ENCODE measurements at regions not wholly inside any gene's neighbourhood (a gene's known extent, or its start where the extent isn't known, plus 50 kb on each side); places are given as distances from the start of the nearest gene placed in this dataset.
A peak's percentile ranks its signal among the peaks of the same experiment; 100 is the strongest.
"Not testable (repeated sequence)": the region's sequence is repeated elsewhere in the genome, so short reads cannot be mapped to it uniquely, and the experiment has no call there.

DNA sequence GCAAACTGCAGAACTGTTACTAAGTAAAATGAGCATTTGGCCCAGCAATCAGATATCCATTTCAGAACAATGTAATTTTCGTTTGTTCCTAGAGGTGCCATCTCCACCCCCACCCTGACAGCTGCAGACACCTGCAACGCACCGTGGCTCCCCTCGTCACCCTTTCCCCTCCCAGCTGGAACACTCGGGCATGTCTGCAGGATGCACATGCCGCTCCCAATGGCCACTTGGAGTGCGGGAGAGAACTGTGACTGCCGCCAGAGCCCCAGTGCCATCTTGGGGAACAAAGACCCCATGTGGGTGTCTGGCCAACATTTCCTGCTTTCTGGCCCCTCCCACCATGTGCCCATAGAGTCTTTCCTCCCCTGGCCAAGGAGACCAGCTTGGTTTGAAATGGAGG is 436.2 kb downstream of the PCDH10 start:
- DNase-seq, result no peak

DNA sequence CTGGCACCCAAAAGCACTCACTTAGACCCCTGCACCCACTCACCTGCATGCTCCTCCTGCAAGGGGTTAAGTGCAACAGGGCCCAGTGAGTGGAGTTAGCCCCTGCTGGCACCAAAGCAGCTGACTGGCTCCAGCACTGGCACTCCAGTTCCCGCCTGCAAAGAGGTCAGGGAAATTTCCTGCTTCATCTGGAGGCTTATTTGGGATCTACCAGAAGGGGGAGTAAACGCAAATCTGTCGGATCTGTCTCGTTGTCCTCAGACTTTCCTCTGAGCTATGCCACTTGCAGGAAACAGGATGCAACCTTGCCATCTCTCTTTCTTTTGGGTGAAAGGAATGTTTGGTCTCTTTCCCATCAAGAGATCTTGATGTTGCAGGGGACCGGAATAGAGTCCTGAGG is 435.6 kb downstream of the PCDH10 start:
- DNase-seq, result peak in 1 of 2 experiments; percentile 26

DNA sequence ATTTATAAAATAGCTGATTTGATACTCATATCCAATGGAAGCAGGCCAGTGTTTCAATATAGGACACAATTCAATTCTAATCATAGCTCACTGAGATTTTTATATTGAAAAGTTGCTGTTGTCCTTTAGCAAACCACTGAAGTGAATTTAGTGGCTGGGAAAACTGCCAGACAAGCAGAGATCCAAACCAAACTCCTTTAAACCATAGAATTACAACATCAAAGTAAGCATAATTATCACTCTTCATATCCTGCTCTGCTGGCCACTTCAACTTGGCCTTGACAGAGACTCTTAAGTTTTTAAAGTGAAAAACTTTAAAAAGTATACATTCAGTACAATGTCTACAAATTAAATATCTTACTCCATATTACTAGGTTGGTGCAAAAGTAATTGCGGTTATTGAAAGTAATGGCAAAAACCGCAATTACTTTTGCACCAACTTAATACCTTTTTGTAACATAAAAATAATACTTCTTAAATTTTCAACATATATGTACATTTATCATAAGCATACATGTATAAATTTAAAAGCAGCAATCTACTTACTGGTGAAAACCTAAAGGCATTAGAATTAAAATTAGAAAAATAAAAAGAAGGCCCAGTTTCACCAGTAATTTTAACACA is 433.0 kb downstream of the PCDH10 start:
- DNase-seq, result no peak

DNA sequence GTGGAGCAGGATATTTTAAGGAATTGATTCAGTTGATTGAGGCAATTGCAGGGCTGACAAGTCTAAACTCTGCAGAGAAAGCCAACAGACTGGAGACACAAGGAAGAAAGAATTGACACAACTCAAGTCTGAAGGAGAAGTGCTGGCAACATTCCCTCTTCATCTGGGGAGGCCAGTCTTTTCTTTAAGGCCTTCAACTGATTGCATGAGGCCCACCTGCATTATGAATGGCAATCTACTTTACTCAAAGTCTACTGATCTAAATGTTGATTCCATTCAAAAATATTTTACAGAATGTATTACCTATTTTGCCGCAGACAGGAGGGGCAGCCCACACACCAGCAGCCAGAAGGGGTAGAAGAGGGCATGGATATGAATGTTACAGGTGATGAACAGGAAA is 425.2 kb downstream of the PCDH10 start:
- DNase-seq, result no peak

DNA sequence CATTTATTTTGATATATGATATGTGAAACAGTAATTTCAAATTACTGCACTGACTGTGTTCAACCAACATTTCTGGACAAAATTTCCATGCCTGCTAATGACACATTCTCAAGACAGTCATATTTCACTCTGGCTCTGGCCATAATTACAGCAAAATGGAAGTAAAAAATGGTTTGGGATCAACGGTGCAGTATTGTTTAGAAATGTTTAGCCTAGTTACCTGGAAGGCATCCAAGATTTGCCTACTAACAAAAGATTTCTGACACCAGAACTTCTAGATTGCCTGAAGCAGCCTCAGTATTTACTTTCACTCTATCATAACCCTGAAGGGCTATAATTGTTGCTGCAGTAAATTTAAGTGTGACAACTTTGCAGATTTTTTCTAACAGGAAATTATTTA is 416.3 kb downstream of the PCDH10 start:
- no peak for DNase-seq

DNA sequence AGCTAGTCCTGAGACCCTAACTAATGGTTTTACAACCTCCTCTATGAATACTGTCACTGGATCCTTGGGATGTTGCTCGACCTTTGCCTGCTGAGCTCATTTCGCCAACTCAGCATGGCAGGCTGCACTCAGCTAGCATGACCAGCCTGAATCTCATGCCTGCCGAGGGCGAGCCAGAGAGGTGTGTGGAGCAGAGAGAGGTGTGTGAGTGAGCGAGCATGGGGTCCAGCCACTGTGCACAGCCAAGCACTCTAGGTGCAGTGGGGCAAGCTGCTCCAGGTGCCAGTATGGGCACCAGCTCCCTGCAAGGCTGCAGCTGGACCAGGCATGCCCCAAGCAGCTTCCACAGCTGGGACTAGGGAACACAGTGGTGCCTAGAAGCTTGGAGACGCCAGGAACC is 410.9 kb downstream of the PCDH10 start:
- DNase-seq, result no peak

DNA sequence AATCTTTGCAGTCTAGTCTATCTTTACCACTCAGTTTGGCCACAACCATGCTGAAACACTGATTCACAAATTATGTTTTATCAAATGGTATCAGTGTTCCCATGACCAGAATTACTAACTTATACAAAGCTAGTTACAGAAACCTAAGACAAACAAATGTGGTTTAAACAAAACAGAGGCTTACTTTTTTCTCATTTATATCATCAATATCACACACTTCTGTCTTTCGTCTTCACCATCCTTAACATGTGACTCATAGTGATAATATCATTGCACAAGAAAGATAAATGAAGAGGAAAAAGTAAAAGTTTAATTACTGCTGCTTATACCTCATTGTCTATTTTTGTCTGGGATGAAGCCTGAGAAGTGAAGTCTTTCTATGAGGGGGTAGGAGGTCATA is 406.6 kb downstream of the PCDH10 start:
- DNase-seq, result no peak

DNA sequence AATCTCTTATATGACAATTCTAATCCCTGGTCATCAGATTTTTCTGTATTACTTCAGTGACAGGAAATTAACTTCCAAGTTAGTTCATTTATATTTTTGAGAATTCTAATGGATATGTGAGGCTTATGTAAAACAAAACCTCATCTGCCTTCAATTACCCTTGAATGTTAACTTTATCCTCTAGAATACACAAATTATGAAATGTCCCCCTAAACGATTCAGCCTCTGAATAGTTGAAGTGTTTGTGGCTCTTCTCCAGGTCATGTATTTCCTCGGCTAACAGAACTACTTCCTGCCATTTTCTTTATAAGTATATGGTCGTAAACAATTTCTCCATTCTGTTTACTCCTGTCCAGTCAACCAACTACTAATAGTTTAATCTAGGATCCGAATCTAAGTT is 401.3 kb downstream of the PCDH10 start:
- DNase-seq, result no peak

DNA sequence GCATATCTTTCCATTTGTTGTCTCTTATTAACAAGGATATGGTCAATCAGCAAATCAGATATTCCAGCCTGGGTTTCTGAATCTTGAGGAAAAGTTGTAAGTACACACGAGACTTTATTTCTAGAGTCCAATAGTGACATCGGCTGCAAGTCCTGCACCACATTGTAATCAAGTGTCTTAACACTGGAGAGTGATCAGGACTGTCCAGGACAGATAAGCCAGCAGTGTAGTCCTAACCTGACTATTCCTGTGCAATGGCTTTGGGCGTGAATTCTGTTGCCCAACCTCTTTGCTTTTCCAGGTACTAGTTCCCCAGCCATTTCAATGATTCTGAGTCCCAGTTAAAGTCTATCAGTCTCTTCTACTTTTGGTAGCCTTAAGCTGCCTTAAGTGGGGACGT is 395.0 kb downstream of the PCDH10 start:
- DNase-seq, result no peak

DNA sequence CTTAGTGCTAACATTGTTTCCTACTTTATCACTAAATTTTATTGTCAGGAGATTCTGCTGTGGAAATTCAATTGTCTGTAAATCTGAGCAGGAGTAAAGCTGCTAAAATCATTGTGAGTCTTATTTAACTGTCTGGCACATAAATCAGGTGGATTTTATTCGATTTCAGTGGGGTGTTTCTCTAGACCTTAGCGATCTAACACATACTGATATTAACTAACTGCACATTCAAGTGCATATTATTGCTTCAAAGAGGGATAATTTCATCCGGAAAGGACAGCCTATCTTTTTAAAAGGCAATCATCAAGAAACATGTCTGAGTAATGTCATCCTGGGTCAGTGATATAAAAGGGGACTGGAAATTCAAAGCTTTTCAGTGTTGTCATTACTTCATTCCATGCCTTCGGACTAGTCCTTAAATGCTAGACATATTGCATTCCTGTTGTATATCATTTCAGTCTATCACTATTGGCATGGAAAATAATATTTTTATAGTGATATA is 388.7 kb downstream of the PCDH10 start:
- DNase-seq, result no peak

DNA sequence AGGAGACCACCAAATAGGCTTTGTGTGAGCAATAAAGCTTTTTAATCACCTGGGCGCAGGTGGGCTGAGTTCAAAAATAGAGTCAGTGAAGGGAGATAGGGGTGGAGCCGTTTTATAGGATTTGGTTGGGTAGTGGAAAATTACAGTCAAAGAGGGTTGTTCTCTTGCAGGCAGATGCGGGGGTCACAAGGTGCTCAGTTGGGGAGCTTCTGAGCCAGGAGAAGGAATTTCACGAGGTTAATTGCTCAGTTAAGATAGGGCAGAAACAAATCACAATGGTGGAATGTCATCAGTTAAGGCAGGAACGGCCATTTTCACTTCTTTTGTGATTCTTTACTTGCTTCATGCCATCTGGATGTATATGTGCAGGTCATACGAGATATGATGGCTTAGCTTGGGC is 385.1 kb downstream of the PCDH10 start:
- not testable (repeated sequence) for DNase-seq

DNA sequence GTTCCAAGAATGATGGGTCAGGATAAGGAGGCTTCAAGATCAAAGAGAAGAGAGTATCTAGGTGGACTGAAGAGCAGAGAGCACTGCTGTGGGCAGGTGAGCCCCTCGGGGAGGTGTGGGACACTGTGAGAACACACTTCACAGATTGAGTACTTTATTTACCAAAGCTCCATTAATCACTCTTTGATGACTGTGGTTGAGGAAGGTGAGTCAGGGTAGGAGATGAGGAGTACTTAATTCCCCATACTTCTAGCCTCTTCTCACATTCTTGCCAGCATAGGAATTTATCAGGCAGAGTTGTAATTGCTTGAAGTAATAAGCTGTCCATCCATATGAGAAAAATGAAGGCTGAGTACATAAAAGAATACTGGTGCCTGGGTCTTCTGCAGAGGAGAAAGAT is 375.3 kb downstream of the PCDH10 start:
- no peak for DNase-seq

DNA sequence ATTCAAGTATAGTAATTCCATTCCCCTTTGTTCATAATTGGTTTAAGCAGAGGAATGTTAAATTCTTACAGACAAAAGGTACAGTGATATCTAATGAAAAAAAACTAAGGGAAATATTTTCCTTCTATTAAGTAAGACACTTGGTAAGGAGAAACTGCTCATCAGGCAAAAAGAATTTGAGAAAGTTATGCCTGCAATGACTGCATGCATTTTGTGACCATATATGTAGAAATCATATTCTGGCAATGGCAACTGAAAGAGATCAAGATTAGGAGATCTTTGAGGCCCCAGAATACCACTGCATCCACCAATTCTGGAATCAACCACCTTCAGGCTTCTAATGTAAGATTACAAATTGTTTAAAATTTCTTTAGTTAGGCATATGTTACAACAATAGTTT is 364.8 kb downstream of the PCDH10 start:
- DNase-seq, result no peak

DNA sequence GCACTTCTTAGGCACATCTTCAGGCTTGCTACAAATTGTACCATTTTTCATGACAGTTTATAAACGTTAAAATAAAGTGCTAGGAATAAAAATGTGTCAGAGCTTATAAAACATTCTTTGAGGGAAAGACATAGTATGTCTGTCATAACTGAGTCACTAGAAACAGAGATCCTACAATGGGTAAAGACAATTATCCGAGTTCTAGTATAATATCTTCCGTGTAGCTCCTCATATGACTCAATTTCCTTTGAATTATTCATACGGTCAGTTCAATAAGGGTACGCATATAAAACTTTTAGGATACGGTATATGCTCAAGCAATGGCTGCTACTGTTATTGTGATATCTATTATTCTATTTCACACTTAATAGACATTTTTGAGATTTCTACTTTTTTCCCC is 349.1 kb downstream of the PCDH10 start:
- no peak for DNase-seq

DNA sequence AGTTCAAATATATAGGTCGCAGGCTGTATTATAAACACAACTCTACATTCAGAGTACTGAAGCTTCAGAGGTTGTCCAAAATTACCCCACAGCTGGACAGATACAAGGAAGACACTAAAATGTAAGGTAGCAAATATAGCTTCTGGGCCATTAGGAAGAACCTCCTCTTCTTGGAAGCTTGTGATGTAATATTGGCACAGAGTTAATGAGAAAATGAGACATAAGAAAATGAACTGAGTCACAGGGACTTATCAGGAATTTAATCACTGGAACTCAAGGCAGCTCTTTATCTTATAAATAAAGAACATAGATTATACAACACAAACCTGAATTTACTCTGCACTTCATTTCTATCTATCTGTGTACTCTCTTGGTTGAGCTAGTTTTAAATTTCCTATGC is 344.7 kb downstream of the PCDH10 start:
- no peak for DNase-seq

DNA sequence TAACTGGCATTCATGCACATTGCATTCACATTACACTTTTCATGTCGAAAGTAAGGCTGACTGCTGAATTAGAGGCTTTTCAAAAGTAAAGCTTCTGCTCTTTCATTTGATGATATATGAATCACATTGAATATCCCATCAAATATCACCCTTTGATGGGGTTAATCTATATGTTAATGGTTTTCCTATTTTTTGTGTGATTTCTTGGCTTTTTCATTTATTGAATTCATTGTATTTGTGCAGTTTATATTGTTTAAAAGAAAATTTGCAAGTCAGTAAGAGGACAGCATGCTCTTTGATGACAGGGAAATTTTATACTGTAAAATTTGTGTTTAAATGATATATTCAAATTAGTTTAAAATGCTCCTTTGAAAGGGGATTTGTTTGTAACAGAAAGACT is 344.1 kb downstream of the PCDH10 start:
- no peak for DNase-seq

DNA sequence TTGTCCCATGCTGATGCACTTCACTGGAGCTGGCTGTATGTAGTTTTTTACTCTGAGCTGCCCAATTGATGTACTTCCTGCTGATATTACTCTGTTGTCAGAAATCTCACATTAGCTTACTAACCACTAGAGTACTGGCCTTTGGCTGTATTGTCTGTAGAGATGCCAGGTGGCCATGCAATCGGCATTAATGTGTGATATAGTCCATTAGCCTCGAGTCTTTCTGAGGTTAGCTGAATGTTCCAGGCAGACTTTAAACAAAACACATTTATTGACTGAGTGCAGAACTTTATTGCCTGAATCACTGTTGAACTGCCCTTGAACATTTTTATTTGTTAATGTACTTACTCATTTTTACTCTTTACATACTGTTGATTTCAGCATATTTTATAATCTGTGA is 335.2 kb downstream of the PCDH10 start:
- DNase-seq, result no peak

DNA sequence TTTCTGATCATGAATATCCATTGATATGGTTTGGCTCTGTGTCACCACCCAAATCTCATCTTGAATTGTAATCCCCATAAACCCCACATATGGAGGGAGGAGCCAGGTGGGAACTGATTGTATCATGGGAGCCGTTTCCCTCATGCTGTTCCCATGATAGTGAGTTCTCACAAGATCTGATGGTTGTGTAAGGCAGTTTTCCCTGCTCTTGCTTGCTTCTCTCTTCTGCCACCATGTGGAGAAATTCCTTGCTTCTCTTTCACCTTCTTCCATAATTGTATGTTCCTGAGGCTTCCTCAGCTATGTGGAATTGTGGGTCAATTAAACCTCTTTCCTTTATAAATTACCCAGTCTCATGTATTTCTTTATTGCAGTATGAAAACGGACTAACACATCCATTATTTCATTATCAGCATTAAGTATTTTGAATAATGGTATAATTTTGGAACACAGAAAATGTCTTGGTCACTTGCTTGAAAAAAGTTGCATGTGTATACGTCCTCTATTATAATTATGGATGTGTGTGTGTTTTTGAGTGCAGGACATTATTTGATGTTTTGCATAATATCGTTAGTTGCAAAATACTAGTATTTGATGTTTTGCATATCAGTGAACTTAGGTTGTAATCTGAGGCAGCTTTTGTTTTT is 334.6 kb downstream of the PCDH10 start:
- DNase-seq, result peak; percentile 14 to 21

DNA sequence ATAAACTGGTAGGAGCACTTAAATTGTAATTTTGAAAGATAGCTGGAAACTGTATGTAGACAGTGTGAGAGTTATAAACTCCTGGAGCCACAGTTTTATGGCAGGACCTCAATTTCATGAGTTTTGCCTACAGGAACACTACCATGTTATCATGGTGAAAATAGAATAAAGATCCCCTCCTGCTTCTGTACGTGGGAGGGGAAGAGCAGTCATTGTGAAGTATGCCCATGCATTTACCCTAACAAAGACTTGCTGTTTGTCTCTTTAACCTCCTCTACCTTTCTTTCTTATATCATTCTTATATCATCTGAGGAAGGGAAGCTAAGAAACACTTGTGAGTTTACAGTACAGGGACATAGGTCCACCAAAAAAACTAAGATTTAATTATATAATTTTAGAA is 327.0 kb downstream of the PCDH10 start:
- DNase-seq, result no peak

DNA sequence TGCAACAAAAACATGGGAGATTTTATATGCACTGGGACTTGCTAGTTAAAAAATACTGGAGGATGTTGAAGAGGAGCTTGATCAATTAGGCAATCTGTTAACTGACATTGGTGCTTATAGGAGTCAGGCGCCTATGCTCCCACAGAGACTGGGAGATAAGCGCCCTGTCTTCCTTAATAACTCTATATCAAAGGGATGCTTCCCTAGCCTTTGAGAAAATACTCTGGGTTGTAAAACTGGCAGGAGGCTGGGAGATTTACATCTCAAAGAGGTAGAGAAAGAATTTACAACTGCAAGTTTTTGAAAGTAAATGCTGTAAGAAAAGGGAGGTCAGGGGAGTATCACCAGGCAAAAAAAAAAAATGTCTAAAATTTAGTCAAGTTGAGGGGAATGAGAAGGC is 325.4 kb downstream of the PCDH10 start:
- DNase-seq, result no peak

DNA sequence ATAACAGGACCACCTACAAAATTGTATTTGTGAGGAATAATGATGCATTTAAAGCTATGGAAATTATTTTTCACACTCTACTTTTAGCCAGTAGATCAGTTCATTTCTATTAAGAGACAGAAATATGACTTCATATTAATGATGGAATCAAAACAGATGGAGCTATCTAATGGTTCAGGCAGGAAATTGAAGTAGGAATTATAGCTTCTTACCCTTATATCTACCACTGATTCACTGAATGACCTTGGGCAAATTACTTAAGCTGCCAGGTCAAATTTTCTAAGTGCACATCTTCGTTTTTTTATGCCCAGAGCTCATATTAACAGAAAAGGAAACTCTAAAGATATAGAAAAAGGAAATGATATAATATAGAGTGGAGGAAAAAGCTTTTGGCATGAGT is 323.1 kb downstream of the PCDH10 start:
- DNase-seq, result no peak

DNA sequence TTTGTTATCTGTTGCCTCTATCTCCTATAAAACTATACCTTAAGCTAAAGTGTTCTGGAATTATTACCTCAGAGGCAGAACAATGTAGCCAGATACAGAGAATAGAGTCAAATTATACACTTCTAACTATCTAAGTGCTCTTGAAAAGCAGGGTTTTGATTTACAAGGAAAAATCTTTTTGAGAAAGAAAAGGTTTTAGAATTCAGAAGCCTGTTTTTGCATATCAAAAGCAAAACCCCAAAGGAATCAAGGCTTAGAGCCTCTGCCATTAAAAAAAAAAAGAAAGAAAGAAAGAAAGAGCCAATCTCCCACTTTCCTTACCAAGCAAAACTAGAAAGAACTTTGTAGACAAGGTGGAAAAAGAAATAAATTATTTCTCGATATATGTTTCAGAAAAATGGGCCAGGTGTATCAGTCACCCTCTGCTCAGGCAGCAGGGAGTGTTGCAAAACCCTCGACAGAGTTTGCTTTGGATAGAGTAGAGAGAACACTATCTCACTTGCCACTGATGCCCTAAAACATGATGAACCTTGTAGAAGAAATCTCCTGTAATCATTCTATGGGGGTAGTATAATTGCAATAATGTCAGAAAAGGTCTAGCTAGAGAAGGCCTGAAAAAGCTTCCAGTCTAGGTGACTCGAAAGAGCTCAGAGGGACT is 318.3 kb downstream of the PCDH10 start:
- DNase-seq, result no peak

DNA sequence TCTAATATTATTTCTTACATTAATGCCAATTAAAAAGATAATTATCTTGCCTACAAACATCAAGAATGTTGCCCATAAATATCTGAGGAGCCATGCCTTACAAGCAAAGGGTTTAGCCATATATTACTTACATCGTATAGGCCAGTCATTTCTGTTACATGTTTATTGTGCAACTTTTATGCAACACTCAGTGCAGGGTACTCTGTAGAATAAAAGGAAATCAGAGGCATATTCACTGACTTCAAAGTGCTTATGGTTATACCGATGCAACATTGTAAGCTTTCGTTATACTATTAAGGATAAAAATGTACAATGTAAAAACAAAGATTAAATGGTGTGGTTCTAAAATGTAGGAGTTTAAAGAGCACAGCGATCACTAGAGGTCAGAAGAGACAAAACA is 315.9 kb downstream of the PCDH10 start:
- DNase-seq, result no peak

DNA sequence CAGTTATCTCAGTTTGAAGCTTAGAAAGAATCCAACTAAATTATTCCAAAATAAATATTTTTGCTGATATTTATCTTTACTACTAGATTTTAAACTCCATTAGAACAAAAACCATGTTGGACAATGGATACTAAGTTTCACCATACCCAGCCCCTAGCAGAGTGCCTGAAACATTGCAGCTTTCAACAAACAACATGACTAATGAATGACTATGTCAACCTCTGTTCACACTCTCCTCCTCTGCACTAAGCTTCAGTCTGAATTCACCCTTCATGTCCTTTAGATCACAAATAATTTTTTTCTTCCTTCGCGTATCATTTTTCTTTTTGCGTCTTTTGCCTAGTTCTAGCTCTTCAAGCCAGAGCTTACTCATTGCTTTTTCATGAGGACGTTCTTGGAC is 315.2 kb downstream of the PCDH10 start:
- DNase-seq, result no peak

DNA sequence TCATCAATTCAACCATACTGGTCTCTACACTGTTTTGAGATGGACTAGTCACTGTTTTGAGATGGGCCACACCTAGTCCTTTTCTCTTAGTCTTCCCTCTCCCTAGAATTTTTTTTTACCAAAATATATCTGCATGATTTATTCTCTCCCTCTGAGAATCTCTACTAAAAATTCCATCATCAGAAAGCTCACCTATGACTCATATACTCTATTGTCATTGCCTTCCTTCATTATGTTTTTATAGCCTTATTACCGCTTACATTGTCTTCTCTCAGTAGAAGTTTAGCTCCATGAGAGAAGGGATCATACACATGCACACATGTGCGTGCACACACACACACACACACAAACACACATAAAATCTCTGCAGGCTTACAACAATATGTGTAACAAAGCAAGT is 303.6 kb downstream of the PCDH10 start:
- DNase-seq, result no peak
